ENCODE measurements at regions not wholly inside any gene's neighbourhood (a gene's known extent, or its start where the extent isn't known, plus 50 kb on each side); places are given as distances from the start of the nearest gene placed in this dataset.
"Not testable (repeated sequence)": the region's sequence is repeated elsewhere in the genome, so short reads cannot be mapped to it uniquely, and the experiment has no call there.

- no peak for DNase-seq (ENCODE audit: low read depth in 1 of 2, low spot score in 1 of 2)
Observed at GRCh38 chr3:124303305-124303910, 311.5 kb upstream of the ROPN1 start.

- no peak for DNase-seq (ENCODE audit: low read depth in 1 of 2, low spot score in 1 of 2)
Observed at GRCh38 chr3:124306665-124307064, 314.7 kb upstream of the ROPN1 start.

GRCh38 chr3:124313621-124314020, 321.7 kb upstream of the ROPN1 start:
- no peak for DNase-seq (ENCODE audit: low read depth in 1 of 2, low spot score in 1 of 2)

- no peak for DNase-seq (ENCODE audit: low read depth in 1 of 2, low spot score in 1 of 2)
Observed at GRCh38 chr3:124315215-124316033, 323.5 kb upstream of the ROPN1 start.

GRCh38 chr3:124316034-124316287, 324.0 kb upstream of the ROPN1 start:
- DNase-seq (ENCODE audit: low read depth in 1 of 2, low spot score in 1 of 2) = no peak

GRCh38 chr3:124318014-124318413, 326.1 kb upstream of the ROPN1 start:
- DNase-seq (ENCODE audit: low read depth in 1 of 2, low spot score in 1 of 2) = no peak

GRCh38 chr3:124318656-124319055, 326.7 kb upstream of the ROPN1 start:
- DNase-seq (ENCODE audit: low read depth in 1 of 2, low spot score in 1 of 2) = no peak

- DNase-seq (ENCODE audit: low read depth in 1 of 2, low spot score in 1 of 2) = no peak
Observed at GRCh38 chr3:124320976-124321375, 329.1 kb upstream of the ROPN1 start.

GRCh38 chr3:124322309-124322880, 330.5 kb upstream of the ROPN1 start:
- no peak for DNase-seq (ENCODE audit: low read depth in 1 of 2, low spot score in 1 of 2)

- no peak for DNase-seq (ENCODE audit: low read depth in 1 of 2, low spot score in 1 of 2)
Observed at GRCh38 chr3:124322966-124323365, 331.0 kb upstream of the ROPN1 start.

GRCh38 chr3:124325248-124325647, 333.3 kb upstream of the ROPN1 start:
- no peak for DNase-seq (ENCODE audit: low read depth in 1 of 2, low spot score in 1 of 2)

GRCh38 chr3:124329723-124330122, 337.8 kb upstream of the ROPN1 start:
- no peak for DNase-seq (ENCODE audit: low read depth in 1 of 2, low spot score in 1 of 2)

- no peak for DNase-seq (ENCODE audit: low read depth in 1 of 2, low spot score in 1 of 2)
Observed at GRCh38 chr3:124333931-124334640, 342.2 kb upstream of the ROPN1 start.

GRCh38 chr3:124336067-124336656, 344.2 kb upstream of the ROPN1 start:
- DNase-seq (ENCODE audit: low read depth in 1 of 2, low spot score in 1 of 2) = no peak

- DNase-seq (ENCODE audit: low read depth in 1 of 2, low spot score in 1 of 2) = no peak
Observed at GRCh38 chr3:124345845-124346244, 353.9 kb upstream of the ROPN1 start.

GRCh38 chr3:124346487-124346886, 354.6 kb upstream of the ROPN1 start:
- no peak for DNase-seq (ENCODE audit: low read depth in 1 of 2, low spot score in 1 of 2)

- DNase-seq (ENCODE audit: low read depth in 1 of 2, low spot score in 1 of 2) = no peak
Observed at GRCh38 chr3:124347418-124347817, 355.5 kb upstream of the ROPN1 start.

- DNase-seq (ENCODE audit: low read depth in 1 of 2, low spot score in 1 of 2) = not testable (repeated sequence)
Observed at GRCh38 chr3:124348555-124348954, 356.6 kb upstream of the ROPN1 start.

GRCh38 chr3:124351430-124352148, 359.7 kb upstream of the ROPN1 start:
- DNase-seq (ENCODE audit: low read depth in 1 of 2, low spot score in 1 of 2) = no peak

GRCh38 chr3:124352149-124352539, 360.2 kb upstream of the ROPN1 start:
- DNase-seq (ENCODE audit: low read depth in 1 of 2, low spot score in 1 of 2) = no peak

GRCh38 chr3:124353691-124354090, 361.8 kb upstream of the ROPN1 start:
- DNase-seq (ENCODE audit: low read depth in 1 of 2, low spot score in 1 of 2) = no peak

All from activated T-helper 1 cell treated with anti-CD3 and anti-CD28 coated beads, Interleukin-2, amount 50 U/mL, for 16 hours (primary cell).